ENCODE measurements at regions not wholly inside any gene's neighbourhood (a gene's known extent, or its start where the extent isn't known, plus 50 kb on each side); places are given as distances from the start of the nearest gene placed in this dataset.

- Histone ChIP-seq H3K4me1 (ENCODE audit: insufficient read depth, low read length) (no peaks in the 10 kb centered on the region), H3K79me2 (ENCODE audit: insufficient read depth, low read length) (no peaks in the 10 kb centered on the region), H4K20me1 (ENCODE audit: control insufficient read depth, insufficient read depth, insufficient read length) (no peaks in the 10 kb centered on the region), H2BK15ac (ENCODE audit: low read depth, low read length) (no peak overlapping the region), H3K79me1 (ENCODE audit: insufficient read depth, low read depth, low read length, poor library complexity, severe bottlenecking) (no peaks in the 10 kb centered on the region), H3K56ac (ENCODE audit: insufficient read length, low read depth, low read length) (no peak overlapping the region), H3K4me2 (ENCODE audit: insufficient read depth, insufficient read length, low read length) (no peak overlapping the region), H2BK120ac (ENCODE audit: low read depth, low read length, poor library complexity, severe bottlenecking) (no peak overlapping the region), H3K23ac (ENCODE audit: insufficient read length, low read depth, low read length) (no peak overlapping the region), H3T11ph (ENCODE audit: low read length) (no peak overlapping the region), H2BK20ac (ENCODE audit: low read depth, low read length, poor library complexity, severe bottlenecking) (no peak overlapping the region), H3K27me3 (ENCODE audit: insufficient read depth, low read length) (no peaks in the 10 kb centered on the region), H4K91ac (ENCODE audit: insufficient read length, low read depth, low read length) (no peak overlapping the region), H2BK5ac (ENCODE audit: insufficient read length, low read length) (no peak overlapping the region), H3K9ac (ENCODE audit: extremely low read depth, insufficient read length, low read length) (no peak overlapping the region), H2AFZ (ENCODE audit: low read length) (no peak overlapping the region), H3K4ac (ENCODE audit: low read depth, low read length) (no peak overlapping the region), H2BK12ac (ENCODE audit: insufficient read length, low read depth, low read length) (no peak overlapping the region), H3K18ac (ENCODE audit: insufficient read length, low read depth, low read length) (no peak overlapping the region), H4K8ac (replicated peaks; ENCODE audit: insufficient read length, low read depth, low read length) (no peak overlapping the region), H3K9me3 (ENCODE audit: control insufficient read depth, low read depth, low read length) (no peaks in the 10 kb centered on the region), H3K14ac (ENCODE audit: insufficient read depth, low read length) (no peak overlapping the region), H3K23me2 (ENCODE audit: insufficient read length, low read depth, low read length, poor library complexity, severe bottlenecking) (no peaks in the 10 kb centered on the region), H2AK5ac (ENCODE audit: insufficient read length, low read length) (no peak overlapping the region), H4K5ac (ENCODE audit: insufficient read length, low read depth, low read length) (no peak overlapping the region), H3K27ac (ENCODE audit: insufficient read length, low read depth, low read length) (no peak overlapping the region)
- DNase-seq: no peak
- Mint-ChIP-seq H3K4me1 (0 out of 4 replicates have a peak, but pooled peaks cover 0 to 2% of the 10 kb centered on the region in 2 experiments), H3K27me3 (ENCODE audit: low read depth) (no peaks in the 10 kb centered on the region), H3K4me3 (no peak overlapping the region), H3K27ac (no peak overlapping the region), H3K9me3 (no peaks in the 10 kb centered on the region; a peak in 2 of 5 replicates), H3K36me3 (ENCODE audit: insufficient read depth in 1 of 3, low read depth in 3 of 3) (peaks cover 0 to 3% (median 0%) of the 10 kb centered on the region in 3 experiments; a peak in 1 of 7 replicates)
- WGBS (ENCODE audit: extremely low coverage, insufficient read length, low lambda C conversion rate): no CpG with 5 or more reads among the region's 2 CpGs
- no peak for TF ChIP-seq CTCF (conservative IDR thresholded peaks at IDR 0.05)
These were observed 558.8 kb upstream of the FBXO33 start for GRCh38 chr14:39991041-39991440.
